ENCODE measurements at regions not wholly inside any gene's neighbourhood (a gene's known extent, or its start where the extent isn't known, plus 50 kb on each side); places are given as distances from the start of the nearest gene placed in this dataset.

- no peak for TF ChIP-seq CTCF (IDR thresholded peaks at IDR 0.05; ENCODE audit: low read depth, low read length)
- TF ChIP-seq POLR2A (IDR thresholded peaks at IDR 0.05; ENCODE audit: extremely low read depth, insufficient read length) = no peak
- TF ChIP-seq MYC (IDR thresholded peaks at IDR 0.05; ENCODE audit: low read depth, low read length) = no peak
- TF ChIP-seq MAX (IDR thresholded peaks at IDR 0.05; ENCODE audit: low read depth, low read length) = no peak
- DNase-seq (ENCODE audit: low read depth) = no peak
- no peak overlapping the region for H3K4me3 ChIP-seq (ENCODE audit: low read depth, low read length)
Observed at GRCh38 chr9:119088002-119088547, 281.2 kb downstream of the BRINP1 start.

GRCh38 chr9:119091074-119091473, 278.2 kb downstream of the BRINP1 start:
- no peak overlapping the region for H3K4me3 ChIP-seq (ENCODE audit: low read depth, low read length)
- no peak for TF ChIP-seq MAX (IDR thresholded peaks at IDR 0.05; ENCODE audit: low read depth, low read length)
- TF ChIP-seq MYC (IDR thresholded peaks at IDR 0.05; ENCODE audit: low read depth, low read length) = no peak
- TF ChIP-seq POLR2A (IDR thresholded peaks at IDR 0.05; ENCODE audit: extremely low read depth, insufficient read length) = no peak
- no peak for TF ChIP-seq CTCF (IDR thresholded peaks at IDR 0.05; ENCODE audit: low read depth, low read length)
- no peak for DNase-seq (ENCODE audit: low read depth)

GRCh38 chr9:119092125-119092524, 277.1 kb downstream of the BRINP1 start:
- TF ChIP-seq MAX (IDR thresholded peaks at IDR 0.05; ENCODE audit: low read depth, low read length) = no peak
- TF ChIP-seq POLR2A (IDR thresholded peaks at IDR 0.05; ENCODE audit: extremely low read depth, insufficient read length) = no peak
- TF ChIP-seq MYC (IDR thresholded peaks at IDR 0.05; ENCODE audit: low read depth, low read length) = no peak
- H3K4me3 ChIP-seq (ENCODE audit: low read depth, low read length) = no peak overlapping the region
- no peak for DNase-seq (ENCODE audit: low read depth)

- no peak overlapping the region for H3K4me3 ChIP-seq (ENCODE audit: low read depth, low read length)
- DNase-seq (ENCODE audit: low read depth) = no peak
- no peak for TF ChIP-seq MYC (IDR thresholded peaks at IDR 0.05; ENCODE audit: low read depth, low read length)
- no peak for TF ChIP-seq MAX (IDR thresholded peaks at IDR 0.05; ENCODE audit: low read depth, low read length)
- no peak for TF ChIP-seq CTCF (IDR thresholded peaks at IDR 0.05; ENCODE audit: low read depth, low read length)
- TF ChIP-seq POLR2A (IDR thresholded peaks at IDR 0.05; ENCODE audit: extremely low read depth, insufficient read length) = no peak
Observed at GRCh38 chr9:119094086-119094485, 275.1 kb downstream of the BRINP1 start.

DNA sequence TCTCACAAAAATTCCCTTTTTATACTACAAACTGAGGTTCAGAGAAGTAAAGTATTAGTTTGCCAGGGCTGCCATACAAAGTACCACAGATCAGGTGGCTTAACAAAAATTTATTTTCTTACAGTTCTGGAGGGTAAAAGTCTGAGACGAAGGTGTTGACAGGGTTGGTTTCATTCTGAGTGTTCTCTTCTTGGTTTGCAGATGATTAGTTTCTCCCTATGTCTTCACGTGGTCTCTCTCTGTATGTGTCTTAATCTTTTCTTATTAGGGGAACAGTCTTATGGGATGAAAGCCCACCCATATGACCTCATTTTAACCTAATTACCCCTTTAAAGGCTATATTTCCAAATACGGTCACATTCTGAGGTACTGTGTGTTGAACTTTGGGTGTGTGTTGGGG, 274.2 kb downstream of the BRINP1 start:
- DNase-seq (ENCODE audit: low read depth) = no peak
- no peak overlapping the region for H3K4me3 ChIP-seq (ENCODE audit: low read depth, low read length)
- TF ChIP-seq CTCF (IDR thresholded peaks at IDR 0.05; ENCODE audit: low read depth, low read length) = no peak
- TF ChIP-seq MAX (IDR thresholded peaks at IDR 0.05; ENCODE audit: low read depth, low read length) = no peak
- TF ChIP-seq POLR2A (IDR thresholded peaks at IDR 0.05; ENCODE audit: extremely low read depth, insufficient read length) = no peak
- TF ChIP-seq MYC (IDR thresholded peaks at IDR 0.05; ENCODE audit: low read depth, low read length) = no peak

DNA sequence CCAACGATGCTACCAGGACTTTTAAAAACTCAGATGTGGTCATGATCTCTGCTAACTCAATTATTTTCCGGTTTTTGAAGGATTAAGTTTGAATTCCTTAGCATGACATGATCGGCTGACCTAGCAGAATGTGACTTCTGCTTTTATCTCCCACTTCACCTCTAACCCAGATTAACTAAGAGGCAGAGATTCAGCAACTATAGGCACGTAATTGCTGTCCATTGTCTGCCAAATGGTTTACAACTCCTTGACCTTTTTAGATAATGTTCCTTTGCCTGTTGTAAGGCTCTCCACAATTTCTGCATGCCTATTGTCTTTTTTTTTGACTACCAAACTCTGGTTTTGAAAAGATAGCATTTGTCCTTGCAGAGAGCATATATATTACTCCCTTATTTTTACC, 268.2 kb downstream of the BRINP1 start:
- H3K4me3 ChIP-seq (ENCODE audit: low read depth, low read length) = no peak overlapping the region
- TF ChIP-seq POLR2A (IDR thresholded peaks at IDR 0.05; ENCODE audit: extremely low read depth, insufficient read length) (no peak), MAX (IDR thresholded peaks at IDR 0.05; ENCODE audit: low read depth, low read length) (no peak), MYC (IDR thresholded peaks at IDR 0.05; ENCODE audit: low read depth, low read length) (no peak), CTCF (IDR thresholded peaks at IDR 0.05; ENCODE audit: low read depth, low read length) (no peak)

More for the DNA sequence above, 268.2 kb downstream of the BRINP1 start:
- no peak for DNase-seq (ENCODE audit: low read depth)
